HL-60 (cell line): ENCODE measurements at regions not wholly inside any gene's neighbourhood (a gene's known extent, or its start where the extent isn't known, plus 50 kb on each side); places are given as distances from the start of the nearest gene placed in this dataset.

Source experiments
- DNase-seq, 2 experiments: peaks; one replicate each; pipeline ENCODE4 v3.0.0-alpha.2; 2010 to 2020; ENCODE audit warnings: low read depth in 1 of 2, low spot score in 1 of 2
- H3K27ac ChIP-seq: fragments of 250-450 bp; sonication (Bioruptor Pico); replicated peaks from 2 replicates; pipeline ENCODE4 v1.5.1; 2020; ENCODE audit warnings: mild to moderate bottlenecking, moderate library complexity
- H3K27me3 ChIP-seq: fragments of 250-450 bp; sonication (Bioruptor Pico); 2 replicates; pipeline ENCODE4 v1.5.1; 2021; ENCODE audit warnings: mild to moderate bottlenecking, moderate library complexity; ENCODE audit not compliant: insufficient read depth, poor library complexity, severe bottlenecking
- H3K4me3 ChIP-seq: replicated peaks from 2 replicates; pipeline ENCODE4 v1.5.1; 2011; ENCODE audit warnings: mild to moderate bottlenecking, control low read depth, low read length; ENCODE audit not compliant: insufficient read depth
- GABPA ChIP-seq: IDR thresholded peaks from 2 replicates; pipeline ENCODE4 v1.6.1; 2012; ENCODE audit warnings: low read depth
- POLR2AphosphoS5 ChIP-seq: IDR thresholded peaks from 2 replicates; pipeline ENCODE4 v1.6.1; 2012; ENCODE audit warnings: low read depth
- SPI1 ChIP-seq: IDR thresholded peaks from 2 replicates; pipeline ENCODE4 v1.6.1; 2012; ENCODE audit warnings: low read depth, mild to moderate bottlenecking, borderline replicate concordance
- TF ChIP-seq, protein P1 (sequence below): IDR thresholded peaks from one replicate; pipeline ENCODE4 v1.5.1; 2011; ENCODE audit warnings: low read length, control low read depth, inconsistent platforms; ENCODE audit not compliant: insufficient read depth
- TF ChIP-seq, protein P2 (sequence below): IDR thresholded peaks from 2 replicates; pipeline ENCODE4 v1.6.1; 2012; ENCODE audit warnings: low read depth; ENCODE audit not compliant: insufficient replicate concordance

DNA sequence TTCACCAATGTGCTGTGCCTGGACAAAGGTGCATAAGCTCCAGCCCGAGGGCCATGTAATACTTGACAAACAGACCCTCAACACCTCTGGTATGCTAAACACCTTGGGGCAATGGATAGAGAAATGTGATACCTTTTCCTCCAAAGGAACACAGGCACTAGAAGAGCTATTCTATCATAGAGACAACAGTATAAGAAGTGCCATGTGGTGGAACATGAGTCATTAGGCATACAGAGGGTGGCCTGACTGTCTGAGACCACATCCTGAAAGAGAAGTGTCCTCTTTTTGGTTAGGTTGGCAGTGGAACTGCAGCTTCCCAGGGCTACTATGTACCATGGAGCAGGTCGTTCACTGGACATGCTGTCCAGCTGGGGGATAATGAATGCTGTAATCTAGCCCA, 153.9 kb downstream of the INSIG2 start:
- Histone ChIP-seq H3K27me3 (no peaks in the 10 kb centered on the region), H3K27ac (no peak overlapping the region), H3K4me3 (no peak overlapping the region)
- no peak for DNase-seq
- TF ChIP-seq POLR2AphosphoS5 (no peak), GABPA (no peak), SPI1 (no peak)
- TF ChIP-seq, protein P1, sequence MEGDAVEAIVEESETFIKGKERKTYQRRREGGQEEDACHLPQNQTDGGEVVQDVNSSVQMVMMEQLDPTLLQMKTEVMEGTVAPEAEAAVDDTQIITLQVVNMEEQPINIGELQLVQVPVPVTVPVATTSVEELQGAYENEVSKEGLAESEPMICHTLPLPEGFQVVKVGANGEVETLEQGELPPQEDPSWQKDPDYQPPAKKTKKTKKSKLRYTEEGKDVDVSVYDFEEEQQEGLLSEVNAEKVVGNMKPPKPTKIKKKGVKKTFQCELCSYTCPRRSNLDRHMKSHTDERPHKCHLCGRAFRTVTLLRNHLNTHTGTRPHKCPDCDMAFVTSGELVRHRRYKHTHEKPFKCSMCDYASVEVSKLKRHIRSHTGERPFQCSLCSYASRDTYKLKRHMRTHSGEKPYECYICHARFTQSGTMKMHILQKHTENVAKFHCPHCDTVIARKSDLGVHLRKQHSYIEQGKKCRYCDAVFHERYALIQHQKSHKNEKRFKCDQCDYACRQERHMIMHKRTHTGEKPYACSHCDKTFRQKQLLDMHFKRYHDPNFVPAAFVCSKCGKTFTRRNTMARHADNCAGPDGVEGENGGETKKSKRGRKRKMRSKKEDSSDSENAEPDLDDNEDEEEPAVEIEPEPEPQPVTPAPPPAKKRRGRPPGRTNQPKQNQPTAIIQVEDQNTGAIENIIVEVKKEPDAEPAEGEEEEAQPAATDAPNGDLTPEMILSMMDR = no peak
- TF ChIP-seq, protein P2, sequence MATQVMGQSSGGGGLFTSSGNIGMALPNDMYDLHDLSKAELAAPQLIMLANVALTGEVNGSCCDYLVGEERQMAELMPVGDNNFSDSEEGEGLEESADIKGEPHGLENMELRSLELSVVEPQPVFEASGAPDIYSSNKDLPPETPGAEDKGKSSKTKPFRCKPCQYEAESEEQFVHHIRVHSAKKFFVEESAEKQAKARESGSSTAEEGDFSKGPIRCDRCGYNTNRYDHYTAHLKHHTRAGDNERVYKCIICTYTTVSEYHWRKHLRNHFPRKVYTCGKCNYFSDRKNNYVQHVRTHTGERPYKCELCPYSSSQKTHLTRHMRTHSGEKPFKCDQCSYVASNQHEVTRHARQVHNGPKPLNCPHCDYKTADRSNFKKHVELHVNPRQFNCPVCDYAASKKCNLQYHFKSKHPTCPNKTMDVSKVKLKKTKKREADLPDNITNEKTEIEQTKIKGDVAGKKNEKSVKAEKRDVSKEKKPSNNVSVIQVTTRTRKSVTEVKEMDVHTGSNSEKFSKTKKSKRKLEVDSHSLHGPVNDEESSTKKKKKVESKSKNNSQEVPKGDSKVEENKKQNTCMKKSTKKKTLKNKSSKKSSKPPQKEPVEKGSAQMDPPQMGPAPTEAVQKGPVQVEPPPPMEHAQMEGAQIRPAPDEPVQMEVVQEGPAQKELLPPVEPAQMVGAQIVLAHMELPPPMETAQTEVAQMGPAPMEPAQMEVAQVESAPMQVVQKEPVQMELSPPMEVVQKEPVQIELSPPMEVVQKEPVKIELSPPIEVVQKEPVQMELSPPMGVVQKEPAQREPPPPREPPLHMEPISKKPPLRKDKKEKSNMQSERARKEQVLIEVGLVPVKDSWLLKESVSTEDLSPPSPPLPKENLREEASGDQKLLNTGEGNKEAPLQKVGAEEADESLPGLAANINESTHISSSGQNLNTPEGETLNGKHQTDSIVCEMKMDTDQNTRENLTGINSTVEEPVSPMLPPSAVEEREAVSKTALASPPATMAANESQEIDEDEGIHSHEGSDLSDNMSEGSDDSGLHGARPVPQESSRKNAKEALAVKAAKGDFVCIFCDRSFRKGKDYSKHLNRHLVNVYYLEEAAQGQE = no peak

DNA sequence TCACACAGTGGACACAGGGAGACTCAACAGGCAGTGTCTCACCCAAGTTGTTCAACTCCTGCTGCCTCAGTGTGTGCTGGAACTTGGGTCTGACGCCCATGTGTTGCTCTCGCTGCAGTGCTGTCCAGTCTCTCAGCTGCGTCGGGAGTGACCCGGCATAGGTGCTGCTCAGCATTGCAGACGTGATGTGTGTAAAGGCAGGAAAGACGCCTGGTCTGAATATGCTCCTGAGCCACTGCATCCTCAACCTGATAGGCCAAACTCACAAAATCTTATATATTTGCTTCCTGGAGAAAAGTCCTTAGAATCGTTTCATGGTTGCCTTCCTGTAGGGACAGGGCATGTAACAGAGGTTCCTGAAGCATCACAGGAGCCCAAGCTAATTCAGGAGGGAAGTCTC, 152.9 kb downstream of the INSIG2 start:
- H3K27ac ChIP-seq = no peak overlapping the region
- H3K4me3 ChIP-seq = no peak overlapping the region
- no peak for TF ChIP-seq SPI1
- TF ChIP-seq, protein P1 = no peak
- DNase-seq = no peak
- no peaks in the 10 kb centered on the region for H3K27me3 ChIP-seq

DNA sequence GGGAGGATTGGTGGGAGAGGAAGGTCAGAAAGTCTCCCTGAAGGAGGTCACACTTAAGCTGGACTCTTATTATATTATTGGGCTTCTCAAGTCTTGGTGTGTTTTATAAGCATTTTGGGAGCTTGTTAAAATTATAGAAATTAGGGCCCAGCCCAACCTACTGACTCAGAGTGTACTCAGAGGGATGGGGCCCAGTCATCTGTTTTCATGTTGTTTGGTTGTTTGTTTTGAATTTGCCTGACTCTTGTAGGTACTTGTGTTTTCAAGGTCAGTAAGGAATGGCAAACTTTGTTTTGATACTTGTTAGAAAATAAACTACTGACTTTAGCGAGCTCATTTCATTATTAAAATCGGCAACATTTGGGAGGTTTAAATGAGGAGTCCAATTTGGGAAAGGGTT, 152.0 kb downstream of the INSIG2 start:
- no peak for DNase-seq
- TF ChIP-seq, protein P2 = no peak
- no peak for TF ChIP-seq GABPA
- no peak for TF ChIP-seq SPI1
- TF ChIP-seq POLR2AphosphoS5 = no peak
- TF ChIP-seq, protein P1 = no peak
- Histone ChIP-seq H3K27me3 (no peaks in the 10 kb centered on the region), H3K27ac (no peak overlapping the region), H3K4me3 (no peak overlapping the region)

DNA sequence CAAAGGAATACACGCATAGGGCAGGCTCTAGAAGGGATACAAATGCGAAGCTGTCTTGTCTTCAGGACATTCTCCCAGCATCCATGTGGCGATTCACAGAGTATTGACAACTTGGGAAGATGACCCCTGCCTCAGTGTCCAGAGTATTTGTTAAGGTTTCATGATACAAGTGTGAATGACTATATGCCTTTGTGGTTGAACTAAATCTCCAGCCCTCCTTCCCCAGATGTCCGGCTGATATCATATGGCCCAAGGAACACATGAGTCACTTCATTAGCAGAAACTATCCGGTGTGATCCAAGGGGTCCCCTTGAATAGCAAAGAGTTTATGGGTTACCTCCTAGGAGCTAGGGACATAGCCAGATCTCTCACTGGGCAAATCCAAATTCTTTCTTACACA, 151.0 kb downstream of the INSIG2 start:
- H3K27me3 ChIP-seq = no peaks in the 10 kb centered on the region
- DNase-seq = no peak
- H3K27ac ChIP-seq = no peak overlapping the region
- H3K4me3 ChIP-seq = no peak overlapping the region
- TF ChIP-seq POLR2AphosphoS5 = no peak
- TF ChIP-seq GABPA = no peak
- no peak for TF ChIP-seq SPI1
- TF ChIP-seq, protein P1 = no peak
- TF ChIP-seq, protein P2 = no peak
